ENCODE measurements at regions not wholly inside any gene's neighbourhood (a gene's known extent, or its start where the extent isn't known, plus 50 kb on each side); places are given as distances from the start of the nearest gene placed in this dataset.

- DNase-seq (ENCODE audit: low spot score) (no peak), ATAC-seq (ENCODE audit: low FRiP score) (no peak)
- no peak for TF ChIP-seq CTCF (IDR thresholded peaks at IDR 0.05)
These were observed 89.9 kb upstream of the FBN2 start for GRCh38 chr5:128627939-128628338.

GRCh38 chr5:128629157-128629556 lies 91.1 kb upstream of the FBN2 start:
- ATAC-seq (ENCODE audit: low FRiP score) (no peak), DNase-seq (ENCODE audit: low spot score) (no peak)
- TF ChIP-seq CTCF (IDR thresholded peaks at IDR 0.05) = no peak

GRCh38 chr5:128630121-128630520 lies 92.1 kb upstream of the FBN2 start:
- TF ChIP-seq CTCF (IDR thresholded peaks at IDR 0.05) = no peak
- DNase-seq (ENCODE audit: low spot score) (no peak), ATAC-seq (ENCODE audit: low FRiP score) (no peak)

GRCh38 chr5:128631771-128632170 lies 93.7 kb upstream of the FBN2 start:
- ATAC-seq (ENCODE audit: low FRiP score) (no peak), DNase-seq (ENCODE audit: low spot score) (no peak)
- no peak for TF ChIP-seq CTCF (IDR thresholded peaks at IDR 0.05)

GRCh38 chr5:128632264-128632663 lies 94.2 kb upstream of the FBN2 start:
- DNase-seq (ENCODE audit: low spot score) = no peak
- TF ChIP-seq CTCF (IDR thresholded peaks at IDR 0.05) = no peak
- no peak for ATAC-seq (ENCODE audit: low FRiP score)

- DNase-seq (ENCODE audit: low spot score) = no peak
These were observed 95.9 kb upstream of the FBN2 start for GRCh38 chr5:128633901-128634300.

GRCh38 chr5:128635379-128635778 lies 97.3 kb upstream of the FBN2 start:
- ATAC-seq (ENCODE audit: low FRiP score) = no peak

More at GRCh38 chr5:128633901-128634300, 95.9 kb upstream of the FBN2 start:
- no peak for ATAC-seq (ENCODE audit: low FRiP score)
- TF ChIP-seq CTCF (IDR thresholded peaks at IDR 0.05) = no peak

More at GRCh38 chr5:128635379-128635778, 97.3 kb upstream of the FBN2 start:
- DNase-seq (ENCODE audit: low spot score) = no peak
- TF ChIP-seq CTCF (IDR thresholded peaks at IDR 0.05) = no peak

All from omental fat pad (tissue), 3 donors.